Umbilical cord (tissue), 1 donor: ENCODE measurements at regions not wholly inside any gene's neighbourhood (a gene's known extent, or its start where the extent isn't known, plus 50 kb on each side); places are given as distances from the start of the nearest gene placed in this dataset.

Experiments used
- DNase-seq: peaks from one replicate; pipeline ENCODE4 v3.0.0-alpha.2; 2015; ENCODE audit warnings: low spot score

DNA sequence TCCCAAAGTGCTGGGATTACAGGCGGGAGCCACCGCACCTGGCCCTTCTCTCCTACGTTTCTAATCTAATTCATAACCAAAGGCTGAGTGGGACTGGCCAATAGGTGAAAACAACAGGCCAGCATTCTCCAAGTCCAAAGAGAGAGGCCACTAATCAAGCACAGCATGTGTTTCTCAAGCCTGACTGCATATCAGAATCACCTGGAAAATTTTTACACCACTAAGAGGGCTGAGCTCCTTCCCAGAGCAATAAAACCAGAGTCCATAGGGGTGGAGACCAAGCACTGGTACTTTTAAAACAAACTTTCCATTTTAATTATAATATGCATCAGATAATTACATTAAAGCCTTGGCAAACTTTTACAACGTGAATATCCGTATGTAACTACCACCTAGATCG lies 254.4 kb downstream of the OPA1 start:
- no peak for DNase-seq

DNA sequence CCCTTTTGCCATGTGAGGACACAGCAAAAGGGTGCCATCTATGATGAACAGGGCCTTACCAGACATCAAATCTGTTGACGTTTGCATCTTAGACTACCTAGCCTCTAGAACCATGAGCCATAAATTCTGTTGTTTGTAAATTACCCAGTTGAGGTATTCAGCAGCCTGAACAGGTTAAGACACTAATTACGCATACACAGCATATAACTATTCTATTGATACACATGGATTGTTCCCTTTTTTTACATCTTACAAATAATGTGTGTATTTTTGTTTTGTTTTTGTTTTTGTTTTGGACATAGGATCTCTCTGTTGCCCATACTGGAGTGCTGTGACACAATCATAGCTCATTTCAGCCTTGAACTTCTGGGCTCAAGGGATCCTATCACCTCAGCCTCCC lies 255.5 kb downstream of the OPA1 start:
- DNase-seq, result no peak

DNA sequence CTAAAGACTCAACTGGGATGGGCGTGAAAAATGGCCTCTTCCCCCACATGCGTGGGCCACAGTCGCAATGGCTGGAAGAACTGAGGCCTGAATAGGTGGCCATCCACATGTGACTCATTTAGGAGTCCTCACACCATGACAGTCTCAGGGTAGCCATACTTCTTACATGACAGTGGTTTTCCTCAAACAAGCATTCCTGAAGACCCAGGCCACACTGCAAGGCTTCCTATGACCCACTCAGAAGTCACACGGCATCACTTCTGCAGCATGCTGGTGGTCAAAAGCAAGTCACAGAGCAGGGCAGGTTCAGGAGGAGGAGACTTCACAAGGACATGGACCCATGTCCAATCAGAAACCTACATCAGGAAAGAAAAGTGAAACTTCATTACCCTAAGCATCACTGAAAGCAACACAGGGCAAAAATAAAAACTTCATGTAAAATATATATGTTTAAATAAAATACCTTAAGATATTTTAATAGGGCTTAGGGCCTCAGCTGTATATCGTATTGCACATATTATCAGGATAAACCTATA lies 257.1 kb downstream of the OPA1 start:
- no peak for DNase-seq

DNA sequence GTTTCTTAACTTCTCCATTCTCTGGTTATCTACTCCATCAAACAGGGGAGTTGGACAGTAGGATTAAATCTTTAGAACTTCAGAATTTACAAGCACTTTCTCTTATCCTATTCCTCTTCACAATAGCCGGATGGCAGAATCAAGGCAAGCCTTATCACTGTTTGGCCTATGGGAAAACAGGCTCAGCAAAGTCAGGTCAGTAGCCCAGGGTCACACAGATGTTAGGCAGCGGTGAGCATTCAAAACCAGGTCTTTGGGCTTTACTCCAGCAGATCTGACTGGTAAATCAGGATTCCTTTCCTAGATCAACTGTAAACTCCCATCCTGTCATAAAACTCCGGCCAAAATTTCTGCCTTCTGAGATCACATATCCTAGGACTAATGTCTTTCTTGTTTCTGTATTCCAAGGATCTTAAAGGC lies 258.4 kb downstream of the OPA1 start:
- DNase-seq, result peak; percentile 71

DNA sequence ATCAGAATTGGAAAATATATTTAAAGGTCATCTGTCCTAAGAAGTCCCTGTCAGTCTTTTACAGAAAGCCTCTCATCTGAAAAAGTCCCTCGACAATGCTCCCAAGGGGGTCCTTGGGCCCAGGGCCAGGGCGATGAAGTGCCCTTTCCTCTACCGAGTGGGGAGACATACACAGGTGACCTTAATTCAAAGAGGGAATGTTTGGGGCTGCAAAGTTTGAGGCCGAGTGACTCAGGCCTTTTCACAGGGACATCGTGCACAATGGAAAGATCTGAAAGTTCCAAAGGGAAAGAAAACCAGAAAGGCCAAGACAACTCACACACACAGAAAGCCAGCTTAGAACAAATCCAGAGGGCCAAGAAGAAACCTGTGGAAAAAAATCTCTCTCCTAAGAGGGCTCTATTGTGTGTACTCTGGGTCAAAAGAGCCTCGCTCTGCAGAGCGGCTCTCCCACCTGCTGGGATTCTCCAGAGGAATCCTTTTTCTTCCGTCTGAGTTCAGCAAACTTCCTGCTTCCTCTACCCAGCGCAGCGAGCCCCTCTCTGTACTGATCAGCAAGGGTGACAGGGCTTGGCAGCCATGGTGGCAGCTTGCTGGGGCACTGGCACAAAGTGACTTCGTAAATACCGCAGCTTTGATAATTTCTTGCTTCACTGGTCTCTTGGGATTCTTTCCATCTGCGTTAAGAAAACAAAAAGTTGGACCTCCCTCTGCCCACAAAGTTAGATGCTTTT lies 259.1 kb downstream of the OPA1 start:
- DNase-seq, result no peak

DNA sequence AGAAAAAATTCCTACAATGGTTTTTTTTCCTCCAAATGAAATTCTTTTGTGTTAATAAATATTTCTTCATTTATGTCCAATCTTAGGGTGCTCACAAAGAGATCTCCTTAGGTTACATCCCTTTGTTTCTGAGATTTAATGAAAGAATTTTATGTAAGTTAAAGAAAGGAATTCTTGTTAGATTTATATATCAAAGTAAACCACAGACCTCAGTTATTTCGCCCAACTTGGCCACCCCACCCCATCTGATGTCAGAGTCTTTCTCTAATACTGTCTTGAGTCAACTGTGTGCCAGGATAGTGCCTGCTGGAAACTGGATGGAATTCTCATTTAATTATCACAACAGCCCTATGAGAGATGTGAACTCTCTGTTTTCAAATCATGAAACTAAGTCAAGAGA lies 259.9 kb downstream of the OPA1 start:
- no peak for DNase-seq

DNA sequence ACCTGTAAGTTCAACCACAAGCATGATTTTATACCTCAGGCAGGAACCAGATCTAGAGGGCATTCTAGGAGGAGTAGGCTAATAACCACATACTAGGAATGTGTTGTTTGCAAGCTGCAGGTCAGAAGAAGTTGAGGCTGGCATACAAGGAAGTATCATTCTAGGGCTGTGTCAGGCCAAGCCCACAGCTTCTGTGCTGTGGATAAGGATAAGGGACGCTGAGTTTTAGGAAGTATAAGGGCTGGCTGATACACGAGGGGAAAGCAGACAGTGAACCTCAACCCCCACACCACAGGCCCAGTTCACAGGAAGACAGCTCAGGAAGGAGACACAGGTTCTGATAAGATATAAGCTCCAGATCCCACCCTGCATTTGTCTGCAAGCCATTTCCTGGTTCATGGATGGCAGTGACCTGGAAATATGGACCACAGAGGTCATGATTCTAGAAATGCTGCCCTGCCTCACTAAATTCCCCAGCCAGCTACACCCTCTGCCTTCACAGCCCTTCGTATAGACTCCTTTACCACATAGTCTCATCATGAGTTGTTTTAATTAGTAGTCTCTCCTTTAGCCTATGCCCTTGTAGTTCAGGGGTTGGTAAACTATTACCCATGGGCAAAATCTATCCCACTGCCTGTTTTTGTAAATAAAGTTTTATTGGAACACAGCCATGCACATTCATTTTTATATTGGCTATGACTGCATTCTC lies 260.7 kb downstream of the OPA1 start:
- no peak for DNase-seq

DNA sequence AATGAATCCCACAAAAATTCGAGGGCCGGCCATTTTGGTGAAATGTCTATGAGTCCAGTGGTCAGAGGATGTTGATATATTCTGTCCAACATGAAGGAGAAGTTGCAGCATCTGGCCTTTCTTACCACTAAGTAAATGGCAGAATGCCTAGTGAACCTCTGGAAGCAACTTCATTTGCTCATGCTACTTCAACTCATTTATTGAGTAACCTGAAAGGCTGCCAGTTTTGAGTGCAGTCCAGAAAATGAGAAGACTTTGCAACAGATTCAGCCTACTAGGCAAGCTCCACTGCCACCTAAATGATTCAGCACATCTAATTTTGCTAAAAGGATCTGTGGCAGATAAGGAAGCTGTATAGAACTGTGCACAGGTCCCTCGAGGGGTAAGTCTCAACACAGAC lies 265.0 kb downstream of the OPA1 start:
- peak; percentile 85 for DNase-seq

DNA sequence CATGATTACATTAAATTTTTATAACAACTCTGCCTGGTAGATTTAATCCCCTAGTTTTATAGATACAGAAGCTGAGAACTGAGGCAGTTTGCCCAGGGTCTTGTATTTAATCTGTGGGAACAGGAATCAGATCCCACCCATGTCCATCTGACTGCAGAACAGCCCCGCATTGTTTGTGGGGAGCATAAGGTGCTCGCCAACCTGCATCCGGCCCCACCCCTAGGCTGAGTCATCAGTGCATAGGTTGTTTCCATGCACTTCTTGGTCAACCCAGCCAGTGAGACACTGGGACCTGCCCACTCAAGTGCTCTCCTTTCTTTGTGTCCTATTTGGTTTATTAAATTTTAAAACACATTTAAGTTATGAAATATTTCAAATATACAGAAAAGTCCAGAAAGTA lies 266.2 kb downstream of the OPA1 start:
- no peak for DNase-seq

DNA sequence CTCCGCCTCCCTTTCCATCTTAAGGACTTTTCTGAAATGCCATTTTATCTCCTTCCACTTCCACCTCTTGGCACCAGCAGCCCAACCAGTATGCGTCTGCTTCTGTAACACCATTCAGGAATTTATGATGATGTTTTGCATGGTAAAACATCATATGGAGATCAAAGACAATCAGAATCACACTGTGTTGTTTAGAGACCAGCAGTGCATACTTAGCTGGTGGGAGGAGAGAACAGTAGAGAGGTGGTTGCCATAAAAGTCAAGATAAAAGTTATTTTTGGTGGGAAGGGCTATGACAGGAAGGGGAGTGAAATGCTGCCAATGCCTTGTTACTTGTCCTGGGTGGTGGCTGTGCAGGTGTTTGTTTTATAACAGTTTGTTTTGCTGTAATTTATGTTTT lies 268.0 kb downstream of the OPA1 start:
- no peak for DNase-seq

DNA sequence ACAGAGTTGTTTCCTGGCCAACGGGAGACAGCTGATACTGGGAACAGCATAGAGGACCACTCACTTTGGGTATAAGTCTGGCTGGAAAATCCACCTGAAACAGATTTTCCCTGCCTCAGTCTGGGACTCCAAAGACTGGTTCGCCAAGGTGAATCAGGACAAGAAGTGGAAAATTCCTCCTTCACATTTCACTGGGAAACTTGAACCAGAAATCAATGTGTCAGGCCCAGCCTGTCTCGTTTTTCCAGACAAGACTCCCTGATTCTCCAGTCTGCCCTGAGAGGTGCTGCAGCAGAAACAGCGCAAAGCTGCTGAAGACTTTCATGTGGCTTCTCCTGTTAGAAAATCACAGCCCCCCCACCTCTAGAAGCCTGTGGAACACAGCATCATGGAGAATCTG lies 269.8 kb downstream of the OPA1 start:
- no peak for DNase-seq

DNA sequence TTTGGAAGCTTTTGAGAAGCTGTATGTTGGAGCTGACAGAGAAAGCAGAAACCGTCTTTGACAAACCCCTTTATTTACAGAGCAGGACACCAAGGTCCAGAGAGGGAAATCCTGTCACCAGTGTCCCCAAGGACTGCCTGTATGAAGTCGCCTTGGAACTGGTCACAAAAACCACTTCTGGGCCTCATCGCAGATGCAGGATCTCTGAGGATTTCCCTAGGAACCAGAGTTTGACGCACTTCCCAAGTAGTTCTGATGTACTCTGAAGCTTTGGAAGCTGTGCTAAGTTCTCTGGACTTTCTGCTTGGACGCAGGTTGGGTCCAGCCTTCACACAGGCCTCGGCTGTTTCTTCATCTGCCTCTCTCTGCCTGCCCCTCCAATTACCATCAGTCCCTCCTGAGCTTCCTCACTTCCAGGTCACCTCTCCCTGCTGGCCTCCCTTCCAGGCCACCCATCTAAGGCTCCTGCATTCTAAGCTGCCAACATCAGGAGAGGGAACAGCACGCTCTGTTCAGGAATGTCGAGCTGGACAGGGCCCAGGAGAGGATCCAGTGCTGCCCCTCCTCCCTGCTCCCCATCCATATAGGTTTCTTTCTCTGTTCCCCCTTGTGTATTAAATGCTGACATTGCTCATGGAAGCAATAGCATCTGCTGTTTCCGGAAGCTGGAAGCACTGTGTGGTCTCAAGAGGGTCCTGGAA lies 270.8 kb downstream of the OPA1 start:
- peak; percentile 44 for DNase-seq

DNA sequence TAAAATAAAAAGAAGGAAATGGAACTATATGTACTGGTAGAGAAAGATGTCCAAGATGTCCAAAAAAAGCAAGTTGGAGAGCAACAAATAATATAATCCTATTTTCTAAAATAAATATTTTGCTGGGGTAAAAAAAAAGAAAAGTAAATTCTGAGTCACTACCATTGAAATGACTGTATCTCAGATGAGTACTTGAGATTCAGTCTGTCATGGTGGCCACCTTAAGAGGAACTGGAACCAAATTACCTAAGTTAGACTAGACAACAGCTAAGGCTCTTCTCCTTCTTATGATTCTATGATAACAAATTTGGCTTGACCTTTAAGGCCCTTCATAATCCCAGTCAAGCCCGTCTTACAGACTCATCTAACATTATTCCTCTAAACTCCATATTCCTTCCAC lies 270.6 kb upstream of the HES1 start:
- DNase-seq, result no peak

DNA sequence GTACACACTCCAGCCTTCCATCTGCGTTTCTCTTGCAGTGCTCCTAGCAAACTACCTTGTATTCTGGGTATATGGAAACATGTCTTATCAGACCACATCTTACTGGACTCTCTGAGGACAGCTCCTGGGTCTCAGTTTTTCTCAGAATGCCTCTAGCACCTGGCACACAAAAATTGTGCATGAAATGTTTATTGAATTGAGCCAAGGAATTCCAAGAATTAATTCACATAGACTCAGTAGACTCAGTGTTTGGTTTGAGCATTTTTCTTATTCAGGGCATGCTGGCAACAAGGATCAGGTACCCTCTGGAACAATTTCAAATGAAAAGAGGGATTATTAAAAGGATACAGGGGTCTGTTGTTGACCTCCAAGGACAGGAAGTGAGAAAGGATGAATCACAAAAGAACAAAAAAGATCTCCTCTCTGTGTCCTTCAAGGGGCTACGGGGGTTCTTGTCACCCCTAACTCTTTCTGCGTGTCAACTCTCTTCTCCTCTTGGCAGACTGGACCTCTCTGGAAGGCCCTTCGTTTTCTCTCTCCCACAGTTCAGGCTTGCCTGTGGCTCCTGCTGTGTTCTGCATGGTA lies 270.0 kb upstream of the HES1 start:
- DNase-seq, result no peak

DNA sequence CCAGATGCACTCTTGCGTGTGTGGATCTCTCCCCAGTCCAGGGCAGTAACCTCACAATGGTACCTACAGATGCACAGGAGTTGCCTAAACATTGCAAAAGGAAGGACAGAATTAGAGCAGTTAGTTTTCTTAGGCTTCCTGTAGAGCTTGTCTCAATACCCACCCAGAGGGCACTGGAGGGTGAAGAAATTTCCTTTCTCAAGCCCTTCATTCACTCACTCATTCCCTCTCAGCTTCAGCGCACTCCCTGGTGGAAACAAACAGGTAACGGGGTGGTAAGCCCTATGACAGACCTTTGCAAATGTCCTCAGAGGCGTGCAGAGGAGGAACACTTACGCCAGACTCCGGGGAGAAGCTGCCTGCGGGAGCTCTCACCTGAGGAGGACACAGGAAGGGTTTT lies 267.4 kb upstream of the HES1 start:
- DNase-seq, result no peak

DNA sequence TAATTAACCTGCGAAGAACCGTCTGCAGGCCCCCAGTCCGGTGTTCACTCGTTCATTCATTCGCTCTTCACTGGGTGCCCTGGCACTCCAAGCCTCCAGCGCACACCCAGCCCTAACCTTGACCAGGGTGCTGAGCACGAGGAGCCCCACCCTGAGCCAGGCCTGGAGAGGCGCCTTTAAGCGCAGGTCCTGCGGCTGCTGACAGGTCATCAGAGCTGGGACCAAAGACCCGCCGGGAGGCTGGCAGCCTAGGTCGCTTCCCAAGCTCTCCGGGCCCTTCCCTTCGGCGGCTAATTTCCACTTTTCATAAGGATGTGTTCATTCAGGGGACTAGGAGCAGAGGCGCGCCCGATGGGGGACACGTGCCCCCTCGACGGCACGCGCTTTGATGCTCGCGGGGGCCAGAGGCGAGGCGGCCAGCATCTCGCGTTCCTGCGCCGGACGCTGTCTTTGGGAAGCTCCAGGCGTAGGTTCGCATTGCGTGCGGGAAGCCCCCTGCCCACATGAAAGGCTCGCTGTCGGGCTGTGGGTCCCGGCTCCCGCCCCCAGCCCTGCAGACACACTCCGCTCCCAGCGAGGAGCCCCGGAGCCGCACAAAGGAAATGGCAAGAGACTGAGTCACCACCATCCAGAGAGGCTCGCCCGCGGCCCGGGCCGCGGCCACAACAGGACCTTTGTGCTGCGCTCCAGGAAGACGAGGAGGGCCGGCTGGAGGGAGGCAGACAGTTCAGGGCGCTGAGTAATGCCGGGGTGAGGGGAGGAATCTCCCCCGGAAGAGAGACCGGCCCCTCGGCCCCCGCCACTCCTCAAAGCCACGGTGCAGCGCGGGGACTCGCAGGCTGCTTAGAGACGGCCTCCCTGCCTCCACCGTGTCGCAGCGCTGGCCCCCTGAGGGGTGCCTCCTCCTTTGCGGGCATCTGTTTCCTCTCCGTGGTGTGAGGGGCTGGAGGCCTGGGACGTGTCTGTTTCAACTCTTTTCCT lies 266.4 kb upstream of the HES1 start:
- DNase-seq, result peak; percentile 64

DNA sequence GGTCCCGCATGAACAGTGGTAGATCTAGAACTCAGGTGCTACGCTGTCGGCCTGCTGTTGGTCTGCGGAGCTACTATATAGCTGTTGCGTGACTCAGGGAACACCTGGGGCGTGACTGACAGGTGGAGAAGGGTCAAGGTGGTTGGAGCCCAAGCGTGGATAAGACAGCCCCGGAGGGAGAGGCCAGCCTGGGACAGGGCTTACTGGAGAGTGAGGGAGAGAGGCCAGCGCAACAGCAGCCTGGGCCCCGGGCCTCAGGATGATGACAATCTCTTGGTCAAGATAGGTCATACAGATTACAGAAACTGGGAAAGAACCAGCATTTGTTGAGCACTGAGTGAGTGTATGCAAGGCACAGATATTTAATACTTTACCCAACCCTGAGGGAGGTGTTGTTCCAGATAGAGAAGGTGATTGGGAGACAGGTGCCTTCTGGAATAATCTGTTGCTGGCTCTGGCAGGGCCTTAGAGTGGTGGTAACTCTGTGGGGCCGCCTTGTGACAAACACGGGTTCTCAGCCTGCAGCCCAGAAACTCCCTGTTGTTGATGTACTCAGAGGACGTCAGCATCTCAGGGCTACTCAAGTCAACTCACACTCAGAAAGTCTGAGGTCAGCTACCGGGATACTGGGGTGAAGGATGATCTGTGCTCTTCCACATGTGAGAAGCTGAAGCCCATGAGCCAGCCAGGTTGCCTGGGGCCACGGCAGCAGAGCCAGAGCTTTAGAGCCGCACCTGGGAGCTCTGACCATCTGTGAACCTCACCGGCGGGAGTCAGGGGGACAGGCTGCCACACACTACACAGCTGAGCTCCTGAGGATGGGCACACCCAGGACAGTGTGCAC lies 265.4 kb upstream of the HES1 start:
- no peak for DNase-seq

DNA sequence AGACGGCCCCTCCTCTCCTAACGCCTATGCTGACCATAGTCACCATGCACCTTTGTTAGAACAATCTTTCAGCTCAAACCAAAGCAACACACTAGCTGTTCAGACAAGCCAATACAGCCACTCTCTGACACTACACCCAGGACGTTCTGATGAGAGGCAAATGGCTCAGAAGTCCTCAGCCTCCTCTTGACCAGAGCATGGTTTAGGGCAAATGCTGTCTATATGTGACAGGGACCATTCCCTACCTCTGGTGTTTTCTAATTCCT lies 264.8 kb upstream of the HES1 start:
- DNase-seq, result no peak

DNA sequence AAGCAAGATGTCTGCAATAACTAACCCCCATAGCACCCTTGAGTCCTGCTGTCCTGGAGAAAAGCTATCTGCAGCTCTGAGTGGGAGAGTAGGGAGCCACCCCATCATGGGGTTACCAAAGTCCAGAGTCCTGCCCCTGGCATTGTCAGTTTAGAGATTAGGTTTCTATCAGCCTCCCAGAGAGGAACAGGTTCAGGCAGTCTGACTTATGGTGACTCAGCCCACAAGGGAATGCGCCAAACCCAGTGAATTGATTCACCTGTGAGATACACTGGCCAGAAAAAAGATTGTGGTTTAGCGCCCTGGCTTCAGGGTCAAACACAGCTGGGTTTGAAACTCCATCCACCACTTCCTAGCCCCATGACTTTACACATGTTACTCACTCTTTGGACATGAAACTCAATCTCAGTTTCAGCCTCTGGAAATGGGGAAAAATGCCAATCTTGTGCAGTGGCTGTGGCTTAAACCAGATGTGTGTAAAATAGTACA lies 263.6 kb upstream of the HES1 start:
- DNase-seq, result no peak
